Neuronal stem cell (in vitro differentiated cells): ENCODE measurements at regions not wholly inside any gene's neighbourhood (a gene's known extent, or its start where the extent isn't known, plus 50 kb on each side); places are given as distances from the start of the nearest gene placed in this dataset.

ENCODE experiments used
- DNase-seq: peaks from one replicate; pipeline ENCODE4 v3.0.0-alpha.2; 2013; ENCODE audit warnings: low spot score
- H2AFZ ChIP-seq: one replicate; pipeline ENCODE4 v1.6.1; 2013; ENCODE audit warnings: mild to moderate bottlenecking, low read length, inconsistent platforms
- H2AK5ac ChIP-seq: 2 replicates; pipeline ENCODE4 v1.6.1; 2013; ENCODE audit warnings: low read depth, mild to moderate bottlenecking, inconsistent platforms, low read length, moderate library complexity, mixed read lengths
- H2BK120ac ChIP-seq: 2 replicates; pipeline ENCODE4 v1.6.1; 2013; ENCODE audit warnings: low read depth, mild to moderate bottlenecking, inconsistent platforms, low read length, moderate library complexity, mixed read lengths
- H2BK12ac ChIP-seq: one replicate; pipeline ENCODE4 v1.6.1; 2013; ENCODE audit warnings: low read length, inconsistent platforms
- H2BK15ac ChIP-seq: 2 replicates; pipeline ENCODE4 v1.6.1; 2013; ENCODE audit warnings: mild to moderate bottlenecking, low read length, inconsistent platforms, mixed read lengths
- H2BK5ac ChIP-seq: one replicate; pipeline ENCODE4 v1.6.1; 2013; ENCODE audit warnings: inconsistent platforms, mild to moderate bottlenecking, low read length, moderate library complexity
- H3K14ac ChIP-seq: one replicate; pipeline ENCODE4 v1.6.1; 2013; ENCODE audit warnings: low read length, inconsistent platforms
- H3K18ac ChIP-seq: 2 replicates; pipeline ENCODE4 v1.6.1; 2013; ENCODE audit warnings: low read length, inconsistent platforms
- H3K23ac ChIP-seq: 2 replicates; pipeline ENCODE4 v1.6.1; 2013; ENCODE audit warnings: low read depth, mild to moderate bottlenecking, mixed read lengths, low read length, inconsistent platforms; ENCODE audit not compliant: poor library complexity
- H3K27ac ChIP-seq: replicated peaks from 3 replicates; pipeline ENCODE4 v1.5.1; 2013; ENCODE audit warnings: low read length, inconsistent platforms
- H3K27me3 ChIP-seq, 3 experiments: 2 replicates each; pipeline ENCODE4 v1.6.1; 2013; ENCODE audit warnings: low read length in 3 of 3, mild to moderate bottlenecking in 2 of 3, inconsistent platforms in 1 of 3, low read depth in 1 of 3, mixed read lengths in 1 of 3, moderate library complexity in 1 of 3; ENCODE audit not compliant: control insufficient read depth in 3 of 3, insufficient read depth in 3 of 3
- H3K36me3 ChIP-seq, 2 donors: replicated peaks in 1 of 2; 2 replicates each; pipeline ENCODE4 v1.6.1; 2013; ENCODE audit warnings: low read length in 2 of 2; ENCODE audit not compliant: control insufficient read depth in 2 of 2, insufficient read depth in 2 of 2
- H3K4ac ChIP-seq: 2 replicates; pipeline ENCODE4 v1.6.1; 2013; ENCODE audit warnings: inconsistent platforms, mild to moderate bottlenecking, low read length, moderate library complexity
- H3K4me1 ChIP-seq, 2 donors: 1 replicate in 1 of 2; 2 replicates in 1 of 2; pipeline ENCODE4 v1.6.1; 2013; ENCODE audit warnings: low read length in 2 of 2, low read depth in 1 of 2; ENCODE audit not compliant: control insufficient read depth in 2 of 2, insufficient read depth in 1 of 2
- H3K4me2 ChIP-seq: one replicate; pipeline ENCODE4 v1.6.1; 2013; ENCODE audit warnings: mild to moderate bottlenecking, low read length, inconsistent platforms; ENCODE audit not compliant: insufficient read depth, poor library complexity, severe bottlenecking
- H3K4me3 ChIP-seq, 2 donors: 2 replicates each; pipeline ENCODE4 v1.5.1; 2013; ENCODE audit warnings: low read length in 2 of 2, mild to moderate bottlenecking in 2 of 2, inconsistent platforms in 1 of 2, moderate library complexity in 1 of 2
- H3K79me1 ChIP-seq: one replicate; pipeline ENCODE4 v1.6.1; 2013; ENCODE audit warnings: low read depth, mild to moderate bottlenecking, inconsistent platforms, low read length, moderate library complexity
- H3K9ac ChIP-seq: one replicate; pipeline ENCODE4 v1.6.1; 2013; ENCODE audit warnings: mild to moderate bottlenecking, low read depth, low read length, inconsistent platforms; ENCODE audit not compliant: poor library complexity
- H3K9me3 ChIP-seq, 2 donors: replicated peaks in 1 of 2; 2 replicates each; pipeline versions ENCODE3 to v1.6.1; 2013; ENCODE audit warnings: low read length in 2 of 2, mild to moderate bottlenecking in 2 of 2, inconsistent platforms in 1 of 2, low read depth in 1 of 2, mixed read lengths in 1 of 2, moderate library complexity in 1 of 2; ENCODE audit not compliant: control insufficient read depth in 2 of 2, insufficient read depth in 1 of 2
- H4K8ac ChIP-seq: one replicate; pipeline ENCODE4 v1.6.1; 2013; ENCODE audit warnings: low read depth, mild to moderate bottlenecking, inconsistent platforms, low read length, moderate library complexity
- H4K91ac ChIP-seq: one replicate; pipeline ENCODE4 v1.6.1; 2013; ENCODE audit warnings: low read length, low read depth, mild to moderate bottlenecking, inconsistent platforms; ENCODE audit not compliant: poor library complexity
- WGBS, 2 donors: extraction: QIAGEN DNeasy Blood & Tissue Kit; methylation state at CpG; one replicate each; pipeline ENCODE4 v1.1.7; 2013; ENCODE audit warnings: missing lambda C conversion rate in 2 of 2, mixed read lengths in 1 of 2; ENCODE audit not compliant: insufficient read length in 2 of 2, insufficient replicate concordance in 1 of 2; ENCODE audit errors: extremely low coverage in 2 of 2; 5-methylcytosine and 5-hydroxymethylcytosine counted together

DNA sequence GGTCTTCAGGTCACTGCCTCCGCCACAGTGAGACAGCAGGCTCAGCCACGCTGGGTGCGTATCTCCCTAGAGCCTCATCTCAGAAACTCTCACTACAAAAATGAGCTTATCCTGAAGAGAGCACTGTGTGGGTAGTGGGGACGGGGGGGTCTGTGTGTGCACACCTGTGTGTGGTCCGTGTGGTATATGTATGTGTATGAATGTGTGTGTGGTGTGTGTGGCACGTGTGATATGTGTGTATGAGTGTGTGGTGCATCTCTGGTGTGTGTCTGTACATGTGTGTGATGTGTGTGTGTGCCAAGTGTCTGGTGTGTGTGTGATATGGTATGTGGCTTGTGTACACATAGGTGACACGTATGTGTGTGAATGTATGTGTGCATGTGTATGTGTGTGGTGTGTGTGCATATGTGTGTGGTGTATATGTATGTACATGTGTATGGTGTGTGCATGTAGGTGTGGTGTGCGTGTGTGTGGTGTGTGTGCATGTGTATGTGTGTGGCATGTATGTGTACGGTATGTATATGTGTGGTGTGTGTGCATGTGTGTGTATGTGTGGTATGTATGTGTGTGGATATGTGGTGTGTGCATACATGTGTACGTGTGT, 332.2 kb downstream of the EIPR1 start:
- H3K4ac ChIP-seq = no peak overlapping the region
- no peak overlapping the region for H3K27ac ChIP-seq
- no CpG with 5 or more reads among the region's 10 CpGs for WGBS, 2 donors

DNA sequence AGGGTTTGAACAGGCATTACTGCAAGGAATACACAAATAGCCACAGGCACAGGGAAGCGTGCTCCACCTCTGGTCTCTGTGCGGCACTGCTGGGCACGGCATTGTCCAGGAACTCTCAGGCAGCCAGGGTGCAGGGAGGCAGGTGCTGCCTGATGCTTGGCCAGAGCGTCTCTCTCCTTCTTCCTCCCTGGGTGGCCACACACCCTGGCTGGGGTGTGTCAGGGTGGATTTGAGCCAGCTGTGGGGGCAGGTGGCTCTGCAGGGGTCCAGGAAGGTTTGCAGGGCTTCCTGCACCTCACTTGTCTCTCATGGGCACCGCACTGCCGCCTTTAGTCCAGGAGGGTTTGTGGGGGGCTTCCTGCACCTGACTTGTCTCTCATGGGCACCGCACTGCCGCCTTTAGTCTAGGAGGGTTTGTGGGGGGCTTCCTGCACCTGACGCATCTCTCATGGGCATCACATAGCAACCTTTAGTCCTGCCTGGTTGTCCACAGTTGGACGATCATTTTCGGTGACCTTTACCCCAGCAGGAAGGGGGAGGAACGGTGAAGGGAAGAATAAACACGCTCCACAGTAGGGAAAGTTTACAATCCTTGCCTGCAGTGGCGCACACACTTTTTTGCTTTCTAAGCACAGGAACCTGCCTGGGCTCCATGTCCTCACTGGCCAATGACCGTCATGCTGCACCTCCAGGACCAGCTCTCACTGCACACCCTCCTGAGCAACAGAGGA, 332.9 kb downstream of the EIPR1 start:
- Histone ChIP-seq H3K4me1 (peaks cover 0 to 4% of the 10 kb centered on the region in 2 donors), H2AFZ (no peak overlapping the region), H4K91ac (no peak overlapping the region), H4K8ac (no peak overlapping the region), H3K23ac (no peak overlapping the region), H2BK5ac (no peak overlapping the region), H2AK5ac (peak overlapping the region; percentile 1), H2BK120ac (no peak overlapping the region), H3K14ac (peak overlapping the region; percentile 2), H2BK12ac (no peak overlapping the region), H3K4me2 (no peak overlapping the region), H3K4me3 (no peak overlapping the region), H3K36me3 (peaks cover 0 to 9% of the 10 kb centered on the region in 2 donors), H3K9ac (no peak overlapping the region), H3K18ac (peak overlapping the region; percentile 11), H3K27ac (no peak overlapping the region), H2BK15ac (no peak overlapping the region), H3K4ac (no peak overlapping the region), H3K27me3 (peaks cover 0 to 4% (median 0%) of the 10 kb centered on the region in 3 experiments), H3K79me1 (peaks cover 9% of the 10 kb centered on the region), H3K9me3 (peaks cover 0 to 16% of the 10 kb centered on the region in 2 donors)
- DNase-seq = no peak
- WGBS, 2 donors = no CpG with 5 or more reads among the region's 15 CpGs

More for the DNA sequence above, 332.2 kb downstream of the EIPR1 start:
- peak overlapping the region; percentile 87 for H4K8ac ChIP-seq
- no peak overlapping the region for H2AFZ ChIP-seq
- H4K91ac ChIP-seq = no peak overlapping the region
- H2BK120ac ChIP-seq = no peak overlapping the region
- H2BK15ac ChIP-seq = no peak overlapping the region
- no peak for DNase-seq
- H2AK5ac ChIP-seq = peak overlapping the region; percentile 1
- peak overlapping the region in 1 of 2 donors; percentile 59 for H3K4me3 ChIP-seq
- H3K23ac ChIP-seq = peak overlapping the region; percentile 44
- peak overlapping the region; percentile 75 for H2BK12ac ChIP-seq
- peak overlapping the region; percentile 80 for H3K9ac ChIP-seq
- no peak overlapping the region for H3K4me2 ChIP-seq
- peaks cover 0 to 4% (median 0%) of the 10 kb centered on the region in 3 experiments for H3K27me3 ChIP-seq
- H3K14ac ChIP-seq = peak overlapping the region; percentile 92
- peaks cover 9% of the 10 kb centered on the region for H3K79me1 ChIP-seq
- peaks cover 0 to 4% of the 10 kb centered on the region in 2 donors for H3K4me1 ChIP-seq
- peaks cover 0 to 9% of the 10 kb centered on the region in 2 donors for H3K36me3 ChIP-seq
- no peak overlapping the region for H2BK5ac ChIP-seq
- no peak overlapping the region for H3K18ac ChIP-seq
- H3K9me3 ChIP-seq = peaks cover 0 to 15% of the 10 kb centered on the region in 2 donors

- H3K36me3 ChIP-seq = peaks cover 0 to 9% of the 10 kb centered on the region in 2 donors
Measured at GRCh38 chr2:3043726-3044125, 333.9 kb downstream of the EIPR1 start.

More at GRCh38 chr2:3043726-3044125, 333.9 kb downstream of the EIPR1 start:
- H2BK5ac ChIP-seq = no peak overlapping the region
- H3K79me1 ChIP-seq = peaks cover 9% of the 10 kb centered on the region
- no CpG with 5 or more reads among the region's 8 CpGs for WGBS, 2 donors
- H2AK5ac ChIP-seq = no peak overlapping the region
- peak overlapping the region in 1 of 2 donors; percentile 42 for H3K4me3 ChIP-seq
- no peak overlapping the region for H3K9ac ChIP-seq
- no peak for DNase-seq
- H3K9me3 ChIP-seq = peaks cover 0 to 16% of the 10 kb centered on the region in 2 donors
- H3K27me3 ChIP-seq = peaks cover 0 to 4% (median 0%) of the 10 kb centered on the region in 3 experiments
- no peak overlapping the region for H4K91ac ChIP-seq
- H3K27ac ChIP-seq = no peak overlapping the region
- no peak overlapping the region for H2BK12ac ChIP-seq
- H3K14ac ChIP-seq = no peak overlapping the region
- H2BK15ac ChIP-seq = no peak overlapping the region
- no peak overlapping the region for H3K23ac ChIP-seq
- no peak overlapping the region for H3K4ac ChIP-seq
- no peak overlapping the region for H4K8ac ChIP-seq
- no peak overlapping the region for H3K18ac ChIP-seq
- no peak overlapping the region for H3K4me2 ChIP-seq
- no peak overlapping the region for H2AFZ ChIP-seq
- H2BK120ac ChIP-seq = no peak overlapping the region
- peaks cover 0 to 4% of the 10 kb centered on the region in 2 donors for H3K4me1 ChIP-seq
